ENCODE measurements at regions not wholly inside any gene's neighbourhood (a gene's known extent, or its start where the extent isn't known, plus 50 kb on each side); places are given as distances from the start of the nearest gene placed in this dataset.
"Not testable (repeated sequence)": the region's sequence is repeated elsewhere in the genome, so short reads cannot be mapped to it uniquely, and the experiment has no call there.

DNA sequence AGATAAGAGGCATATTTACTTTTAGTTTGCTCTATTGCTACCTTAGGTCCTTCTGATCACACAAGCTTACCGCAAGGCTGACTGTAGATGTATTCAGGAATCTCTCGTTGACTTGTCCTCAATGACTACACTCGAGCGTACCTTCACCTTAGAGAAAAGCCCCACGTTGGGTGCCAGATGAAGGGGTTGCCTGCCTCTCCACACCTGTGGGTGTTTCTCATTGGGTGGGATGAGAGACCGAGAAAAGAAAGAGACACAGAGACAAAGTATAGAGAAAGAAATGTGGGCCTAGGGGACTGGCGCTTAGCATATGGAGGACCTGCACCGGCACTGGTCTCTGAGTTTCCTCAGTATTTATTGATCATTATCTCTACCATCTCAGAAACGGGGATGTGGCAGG, 51.8 kb downstream of the ASCL4 start:
- no peak for DNase-seq (ENCODE audit: low read depth in 2 of 2)

DNA sequence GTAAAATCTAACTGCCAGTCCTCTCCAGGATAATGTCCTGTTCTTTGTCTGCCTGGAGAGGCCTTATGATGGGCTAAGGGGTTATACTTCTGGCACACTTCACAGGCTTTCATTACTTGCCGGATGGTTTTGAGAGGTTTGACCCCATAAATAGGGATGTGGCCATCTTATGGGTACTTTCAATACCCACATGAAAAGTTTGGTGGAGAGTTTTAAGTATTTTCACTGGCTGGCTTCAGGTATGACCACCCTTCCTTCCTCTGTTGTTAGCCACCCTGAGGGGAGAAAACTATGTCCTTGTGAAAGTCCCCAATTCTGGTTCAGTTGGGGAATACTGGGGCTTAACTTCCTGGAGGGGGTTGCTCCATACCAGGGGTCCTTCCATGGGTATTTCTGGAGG, 54.8 kb downstream of the ASCL4 start:
- DNase-seq (ENCODE audit: low read depth in 2 of 2): no peak

DNA sequence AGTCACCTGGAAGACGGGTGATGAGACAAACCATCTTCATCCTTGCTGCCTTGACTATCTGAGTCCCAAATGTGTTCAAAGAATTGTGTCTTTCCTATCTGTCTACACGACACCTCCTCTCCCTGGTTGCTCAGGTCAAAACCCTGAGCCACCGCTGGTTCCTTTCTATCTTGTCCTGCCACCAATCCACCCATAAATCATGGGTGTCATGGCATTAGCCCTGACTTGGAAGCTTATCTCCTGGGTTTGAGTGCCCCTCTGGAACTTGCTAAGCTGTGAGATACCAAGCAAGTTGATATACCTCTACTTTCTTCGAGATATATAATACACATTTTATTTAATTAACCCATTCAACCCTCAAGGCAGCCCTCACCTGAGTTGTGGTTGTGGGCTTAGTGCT, 57.9 kb downstream of the ASCL4 start:
- no peak for DNase-seq (ENCODE audit: low read depth in 2 of 2)

DNA sequence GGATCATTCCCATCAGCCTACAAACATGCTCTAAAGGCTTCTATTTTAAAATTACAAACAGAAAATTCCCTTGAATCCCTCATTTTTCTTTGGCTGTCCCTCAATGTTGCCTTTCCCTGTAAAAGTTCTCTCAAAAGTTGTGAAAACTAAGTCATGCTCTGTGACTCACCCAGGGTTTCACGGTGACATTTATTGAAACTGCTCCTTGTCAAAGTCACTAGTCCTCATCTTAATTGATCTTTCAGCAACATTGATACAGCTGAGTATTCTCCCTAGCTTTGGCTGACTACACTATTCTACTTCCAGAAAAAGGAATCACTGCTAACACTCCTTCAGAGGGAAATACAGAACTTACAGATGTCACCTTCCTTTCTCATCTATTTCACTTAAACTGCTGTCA, 65.7 kb downstream of the ASCL4 start:
- no peak for DNase-seq (ENCODE audit: low read depth in 2 of 2)

DNA sequence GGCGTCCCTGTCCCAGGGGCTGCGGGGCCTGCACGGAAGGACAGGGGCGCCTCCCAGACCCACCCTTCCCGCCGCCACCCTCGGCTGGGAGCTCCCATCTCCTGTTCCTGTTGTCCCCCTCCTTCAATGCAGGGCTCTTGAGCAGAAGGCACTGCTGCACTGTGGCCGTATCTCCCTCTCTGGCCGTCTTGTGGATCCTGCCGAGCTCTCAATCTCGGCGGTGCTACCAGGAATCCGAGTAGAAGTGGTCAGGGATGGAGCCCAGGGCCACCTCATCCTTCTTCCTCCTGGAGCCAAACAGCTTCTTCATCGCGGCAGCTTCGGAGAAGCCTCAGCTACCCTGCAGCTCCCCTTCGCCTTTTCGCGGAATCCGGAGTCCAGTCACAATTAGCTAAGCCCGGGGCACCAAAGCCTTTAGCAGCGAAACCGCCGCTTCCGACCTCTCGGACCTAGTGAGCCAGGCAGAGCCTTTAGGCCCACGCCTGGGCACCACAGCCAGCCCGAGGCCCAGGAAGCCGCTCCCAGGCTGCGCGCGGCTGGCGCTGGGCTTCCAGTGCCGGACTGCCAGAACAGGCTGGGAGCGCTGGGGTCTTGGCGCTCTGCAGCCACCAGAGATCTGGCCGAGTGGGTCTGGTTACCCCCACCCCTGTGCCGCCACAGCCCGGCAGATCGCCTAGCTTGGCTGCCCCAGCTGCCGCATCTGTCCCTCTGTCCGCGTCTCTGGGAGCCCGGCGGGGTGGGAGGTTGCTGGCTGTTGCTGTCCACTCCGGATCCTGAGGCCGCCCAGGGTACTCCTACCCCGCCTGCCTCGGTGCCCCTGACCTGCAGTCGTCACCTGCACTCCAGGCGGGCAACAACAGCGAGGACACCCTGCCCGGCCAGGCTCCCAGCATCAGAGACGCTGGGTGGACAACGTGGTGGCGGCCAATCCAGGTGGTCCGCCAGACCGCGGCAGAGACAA, 69.1 kb downstream of the ASCL4 start:
- no peak for DNase-seq (ENCODE audit: low read depth in 2 of 2)

DNA sequence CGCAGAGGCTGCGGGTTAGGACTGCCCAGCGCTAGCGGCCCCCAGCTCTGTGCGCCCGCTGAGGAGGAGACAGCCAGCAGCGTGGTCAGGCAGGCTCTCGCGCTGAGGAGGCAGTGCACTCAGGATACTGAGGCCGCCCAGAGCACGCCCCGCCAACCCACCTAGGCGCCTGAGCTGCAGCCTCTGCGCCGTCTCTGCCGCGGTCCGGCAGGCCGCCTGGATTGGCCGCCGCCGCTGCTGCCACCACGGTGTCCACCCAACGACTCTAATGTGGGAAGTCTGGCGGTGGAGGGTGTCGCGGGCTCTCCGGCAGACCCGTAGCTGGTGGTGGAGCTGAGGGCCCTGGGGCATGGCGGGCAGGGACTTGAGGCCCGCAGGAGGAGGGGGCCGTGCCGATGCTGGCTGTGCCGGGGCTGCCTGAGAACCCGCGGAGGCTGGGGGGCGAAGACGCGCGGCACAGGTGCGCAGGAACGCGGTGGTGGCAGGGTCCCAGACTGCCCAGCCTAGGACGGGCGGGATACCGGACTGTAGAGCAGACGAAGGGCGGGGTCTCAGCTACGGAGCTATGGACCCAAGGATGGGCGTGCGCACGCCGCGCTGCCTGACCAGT, 69.9 kb downstream of the ASCL4 start:
- no peak for DNase-seq (ENCODE audit: low read depth in 2 of 2)

DNA sequence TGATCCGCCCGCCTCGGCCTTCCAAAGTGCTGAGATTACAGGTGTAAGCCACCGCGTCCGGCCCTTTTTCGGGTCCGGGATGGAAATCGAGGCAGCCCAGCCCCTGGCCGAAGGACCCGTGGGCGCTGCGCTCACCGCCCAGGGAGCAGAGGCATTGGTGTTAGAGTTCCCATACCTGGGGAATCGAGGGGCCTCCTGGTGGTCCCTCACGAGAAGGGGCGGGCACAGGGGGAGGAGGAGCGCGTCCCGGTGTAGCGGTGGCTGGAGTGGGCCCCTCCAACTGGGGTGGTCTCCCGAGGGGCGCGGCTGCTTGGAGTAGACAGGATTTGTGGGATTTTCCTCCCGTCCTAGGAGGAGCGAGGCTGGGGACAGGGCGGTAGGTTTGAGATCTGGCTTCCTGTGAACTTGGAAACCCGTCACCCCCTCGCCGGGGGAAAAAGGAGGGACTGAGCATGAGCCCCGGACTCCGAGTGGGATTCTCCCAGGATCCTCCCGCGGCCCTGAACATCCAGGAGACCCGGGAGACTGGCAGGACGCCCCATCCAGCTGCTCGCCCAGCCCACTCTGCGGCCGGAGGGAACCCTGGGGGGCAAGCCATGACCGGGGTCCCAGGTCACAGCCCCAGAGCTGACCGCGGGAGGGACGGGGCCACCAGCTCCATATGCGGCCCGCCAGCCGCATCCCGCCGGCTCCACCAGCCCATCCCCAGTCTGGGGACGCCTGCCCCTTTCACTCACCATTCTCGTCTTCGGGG, 70.9 kb downstream of the ASCL4 start:
- DNase-seq (ENCODE audit: low read depth in 2 of 2): no peak

DNA sequence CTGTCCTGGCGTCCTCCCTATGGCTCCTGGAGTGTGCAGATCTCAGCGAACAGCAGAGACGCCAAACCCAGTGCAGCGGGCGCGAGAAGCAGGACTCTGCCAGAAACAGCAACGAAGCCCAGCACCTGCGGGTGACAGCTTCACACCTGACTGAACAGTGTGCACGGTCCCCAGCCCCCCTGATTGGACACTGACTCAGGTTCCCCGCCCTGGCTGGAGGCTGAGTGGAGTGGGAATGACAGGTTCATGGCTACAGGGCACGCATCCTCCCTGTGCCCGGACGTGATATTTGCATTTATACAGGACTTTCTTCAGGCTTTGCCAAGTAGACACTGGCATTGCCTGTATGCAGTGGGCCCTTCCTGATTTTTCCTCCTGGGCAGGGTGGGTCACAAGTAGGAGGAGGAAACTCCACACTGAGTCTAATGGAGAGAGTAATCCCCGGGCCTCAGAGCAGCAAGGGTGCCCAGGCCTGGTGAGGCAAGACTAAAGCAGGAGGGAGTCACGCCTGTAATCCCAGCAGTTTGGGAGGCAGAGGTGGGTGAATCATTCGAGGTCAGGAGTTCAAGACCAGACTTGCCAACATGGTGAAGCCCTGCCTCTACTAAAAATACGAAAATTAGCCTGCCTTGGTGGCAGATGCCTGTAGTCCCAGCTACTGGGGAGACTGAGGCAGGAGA, 71.6 kb downstream of the ASCL4 start:
- DNase-seq (ENCODE audit: low read depth in 2 of 2): no peak

DNA sequence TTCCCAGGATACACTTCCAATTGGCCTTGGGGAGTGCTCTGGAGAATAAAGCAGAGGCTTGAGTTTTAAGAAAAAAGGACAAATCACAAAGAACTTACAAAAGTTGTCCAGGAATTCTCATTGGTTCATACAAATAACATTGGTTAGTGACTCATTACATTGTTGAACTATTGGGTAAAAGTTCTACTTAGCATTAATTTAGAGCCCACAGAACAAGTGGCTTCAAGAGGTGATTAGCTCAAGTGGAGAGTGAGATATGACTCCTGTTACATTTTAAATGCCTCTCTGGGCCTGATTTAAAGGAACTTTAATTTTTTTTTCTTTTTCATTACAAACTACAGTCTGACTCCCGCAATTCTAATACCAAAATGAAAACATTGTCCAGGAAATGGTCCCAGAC, 72.9 kb downstream of the ASCL4 start:
- DNase-seq (ENCODE audit: low read depth in 2 of 2): no peak

DNA sequence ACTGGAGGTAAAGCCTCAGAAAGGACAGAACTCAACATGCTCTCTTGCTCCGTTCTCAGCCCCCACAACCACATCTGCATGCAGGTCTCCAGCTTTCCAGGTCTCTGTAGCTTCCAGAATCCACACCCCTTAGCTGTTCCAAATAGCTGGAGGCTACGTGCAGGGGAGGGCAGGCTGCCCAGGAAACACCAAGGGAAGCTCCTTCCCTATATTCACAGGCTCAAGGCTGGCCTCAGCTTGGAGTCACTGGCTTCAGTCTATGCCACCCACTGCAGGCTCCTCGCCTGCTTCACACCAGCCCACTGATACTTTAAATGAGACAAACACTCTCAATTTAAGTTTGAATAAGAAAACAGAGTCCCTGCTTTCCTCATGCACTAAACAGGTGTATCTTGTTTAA, 73.3 kb downstream of the ASCL4 start:
- DNase-seq (ENCODE audit: low read depth in 2 of 2): no peak

DNA sequence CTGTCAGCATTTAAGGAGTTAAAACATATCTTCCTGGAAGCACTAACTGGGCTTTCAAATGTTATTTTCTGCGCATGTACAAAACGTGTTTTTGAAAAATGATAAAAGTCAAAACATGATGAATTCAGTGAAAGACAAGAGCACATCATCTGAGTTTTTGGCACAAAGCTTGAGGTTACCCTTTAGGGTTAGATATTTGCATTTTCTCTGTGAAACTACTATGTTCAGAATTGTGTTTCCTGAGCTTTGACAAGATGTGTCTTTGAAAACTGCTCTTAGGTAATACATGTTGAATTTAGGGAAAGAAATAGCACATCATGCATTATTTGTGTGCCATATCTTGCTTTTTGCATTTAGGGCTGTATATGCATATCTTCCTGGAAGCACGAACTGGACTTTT, 79.0 kb downstream of the ASCL4 start:
- no peak for DNase-seq (ENCODE audit: low read depth in 2 of 2)

DNA sequence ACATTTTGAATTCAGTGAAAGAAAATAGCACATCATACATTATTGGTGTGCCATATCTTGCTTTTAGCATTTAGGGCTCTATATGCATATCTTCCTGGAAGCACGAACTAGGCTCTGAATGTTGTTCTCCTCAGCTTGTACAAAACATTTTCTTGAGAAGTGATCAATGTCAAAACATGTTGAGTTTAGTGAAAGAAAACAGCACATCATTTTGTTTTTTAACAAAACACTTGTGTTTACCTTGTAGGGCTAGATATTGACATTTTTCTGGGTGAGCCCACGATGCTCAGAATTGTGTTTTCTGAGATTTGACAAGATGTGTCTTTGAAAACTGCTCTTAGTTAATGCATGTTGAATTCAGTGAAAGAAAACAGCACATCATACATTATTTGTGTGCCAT, 81.0 kb downstream of the ASCL4 start:
- DNase-seq (ENCODE audit: low read depth in 2 of 2): no peak

DNA sequence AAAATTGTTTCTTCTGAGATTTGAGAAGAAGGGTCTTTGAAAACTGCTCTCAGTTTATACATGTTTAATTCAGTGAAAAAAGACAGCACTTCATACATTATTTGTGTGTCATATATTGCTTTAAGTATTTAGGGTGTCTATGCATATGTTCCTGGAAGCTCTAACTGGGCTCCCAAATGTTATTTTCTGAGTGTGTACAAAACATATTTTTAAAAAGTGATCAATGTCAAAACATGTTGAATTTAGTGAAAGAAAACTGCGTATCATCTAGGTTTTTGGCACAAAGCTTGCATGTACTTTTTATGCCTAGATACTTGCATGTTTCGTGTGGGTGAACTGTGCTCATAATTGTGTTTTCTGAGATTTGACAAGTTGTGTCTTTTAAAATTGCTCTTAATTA, 81.6 kb downstream of the ASCL4 start:
- DNase-seq (ENCODE audit: low read depth in 2 of 2): no peak

DNA sequence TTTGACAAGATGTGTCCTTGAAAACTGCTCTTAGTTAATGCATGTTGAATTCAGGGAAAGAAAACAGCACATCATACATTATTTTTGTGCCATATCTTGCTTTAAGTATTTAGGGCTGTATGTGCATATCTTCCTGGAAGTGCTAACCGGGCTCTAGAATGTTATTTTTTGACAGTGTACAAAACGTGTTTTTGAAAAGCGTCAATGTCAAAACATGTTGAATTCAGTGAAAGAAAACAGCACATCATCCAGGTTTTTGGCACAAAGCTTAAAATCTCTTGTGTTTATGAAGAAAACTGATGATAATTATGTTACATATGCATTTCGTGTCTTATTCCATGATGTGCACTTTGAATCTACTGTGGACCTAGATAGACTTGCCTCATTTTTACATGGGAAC, 82.7 kb downstream of the ASCL4 start:
- no peak for DNase-seq (ENCODE audit: low read depth in 2 of 2)

DNA sequence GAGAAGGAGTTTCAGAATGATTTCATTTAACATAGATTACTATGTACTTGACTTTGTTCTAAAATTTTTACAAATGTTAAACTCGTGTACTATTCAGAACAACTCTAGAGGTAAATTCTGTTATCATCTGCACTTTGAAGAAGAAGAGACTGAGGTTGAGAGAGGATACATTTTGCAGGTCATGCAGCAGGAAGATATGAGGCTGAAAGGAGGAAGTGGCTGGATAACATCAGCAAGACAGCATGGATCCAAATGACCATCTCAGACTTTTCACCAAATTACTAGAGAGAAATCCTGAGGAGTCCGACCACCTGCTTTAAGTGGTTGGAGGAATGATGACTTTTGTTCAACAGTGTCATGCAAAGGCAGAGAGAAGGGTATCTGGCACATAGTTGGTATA, 84.9 kb downstream of the ASCL4 start:
- DNase-seq (ENCODE audit: low read depth in 2 of 2): no peak

DNA sequence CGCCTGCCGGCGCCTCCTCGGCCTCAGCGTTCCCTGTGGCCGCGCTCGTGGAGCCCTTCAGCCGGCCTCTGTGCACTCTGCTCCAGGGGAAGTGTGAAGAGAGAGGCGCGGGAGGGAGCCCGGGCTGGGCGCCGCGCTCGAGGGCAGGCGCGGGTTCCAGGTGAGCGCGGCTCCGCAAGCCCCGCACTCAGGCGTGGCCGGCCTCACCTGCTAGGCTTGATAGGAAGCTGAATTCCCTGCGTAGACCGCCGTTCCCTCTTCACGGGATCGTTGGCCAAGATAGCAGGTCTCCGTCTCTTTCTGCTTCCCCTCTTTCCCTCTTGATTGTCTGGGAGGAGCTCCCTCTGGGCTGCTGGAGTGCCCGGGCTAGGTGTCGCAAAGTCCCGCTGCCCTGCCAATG, 89.7 kb downstream of the ASCL4 start:
- no peak for DNase-seq (ENCODE audit: low read depth in 2 of 2)

DNA sequence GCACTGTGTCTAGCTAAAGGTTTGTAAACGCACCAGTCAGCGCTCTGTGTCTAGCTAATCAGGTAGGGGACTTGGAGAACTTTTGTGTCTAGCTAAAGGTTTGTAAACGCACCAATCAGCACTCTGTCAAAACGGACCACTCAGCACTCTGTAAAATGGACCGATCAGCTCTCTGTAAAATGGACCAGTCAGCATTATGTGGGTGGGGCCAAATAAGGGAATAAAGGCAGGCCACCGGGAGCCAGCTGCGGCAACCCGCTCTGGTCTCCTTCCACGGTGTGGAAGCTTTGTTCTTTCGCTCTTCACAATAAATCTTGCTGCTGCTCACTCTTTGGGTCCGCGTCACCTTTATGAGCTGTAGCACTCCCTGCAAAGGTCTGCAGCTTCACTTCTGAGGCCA, 90.2 kb downstream of the ASCL4 start:
- not testable (repeated sequence) for DNase-seq (ENCODE audit: low read depth in 2 of 2)

DNA sequence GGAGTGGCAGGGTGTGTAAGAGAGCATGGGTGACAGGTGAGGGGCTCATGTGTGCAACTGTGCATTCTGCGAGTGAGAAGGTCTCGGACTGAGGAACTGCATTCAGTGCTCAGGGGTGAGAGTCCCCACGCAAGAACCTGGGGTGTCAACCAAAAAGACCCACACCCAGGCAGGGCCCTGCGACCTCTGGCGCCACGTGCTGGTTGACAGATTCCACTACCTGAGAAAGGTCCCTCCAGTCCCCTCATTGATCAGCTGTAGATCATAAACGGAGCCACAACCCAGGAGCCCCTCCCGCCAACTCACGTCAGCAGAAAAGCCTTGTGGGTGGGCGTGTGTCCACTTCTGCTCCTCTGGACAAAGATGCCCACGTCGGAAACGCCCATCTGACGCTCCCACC, 98.7 kb downstream of the ASCL4 start:
- DNase-seq (ENCODE audit: low read depth in 2 of 2): no peak

DNA sequence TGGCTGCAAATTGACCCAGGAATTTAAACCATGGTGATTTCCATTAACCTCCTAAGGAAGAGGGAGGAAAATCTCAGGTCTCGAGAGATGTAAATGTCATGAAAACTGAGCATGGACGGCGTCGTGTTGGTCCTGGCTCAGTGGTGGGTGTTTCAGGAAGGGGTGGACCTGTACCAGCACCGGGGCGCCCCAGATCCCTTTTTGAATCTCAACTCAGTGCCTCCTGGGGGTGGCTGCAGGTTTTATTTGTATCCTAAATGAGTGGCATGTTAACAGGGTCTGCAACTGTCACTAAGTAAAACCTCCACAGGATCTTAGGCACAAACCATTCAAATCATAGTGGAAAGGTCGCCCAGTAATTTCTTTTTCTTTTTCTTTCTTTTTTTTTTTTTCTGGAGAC, 101.3 kb downstream of the ASCL4 start:
- DNase-seq (ENCODE audit: low read depth in 2 of 2): no peak

DNA sequence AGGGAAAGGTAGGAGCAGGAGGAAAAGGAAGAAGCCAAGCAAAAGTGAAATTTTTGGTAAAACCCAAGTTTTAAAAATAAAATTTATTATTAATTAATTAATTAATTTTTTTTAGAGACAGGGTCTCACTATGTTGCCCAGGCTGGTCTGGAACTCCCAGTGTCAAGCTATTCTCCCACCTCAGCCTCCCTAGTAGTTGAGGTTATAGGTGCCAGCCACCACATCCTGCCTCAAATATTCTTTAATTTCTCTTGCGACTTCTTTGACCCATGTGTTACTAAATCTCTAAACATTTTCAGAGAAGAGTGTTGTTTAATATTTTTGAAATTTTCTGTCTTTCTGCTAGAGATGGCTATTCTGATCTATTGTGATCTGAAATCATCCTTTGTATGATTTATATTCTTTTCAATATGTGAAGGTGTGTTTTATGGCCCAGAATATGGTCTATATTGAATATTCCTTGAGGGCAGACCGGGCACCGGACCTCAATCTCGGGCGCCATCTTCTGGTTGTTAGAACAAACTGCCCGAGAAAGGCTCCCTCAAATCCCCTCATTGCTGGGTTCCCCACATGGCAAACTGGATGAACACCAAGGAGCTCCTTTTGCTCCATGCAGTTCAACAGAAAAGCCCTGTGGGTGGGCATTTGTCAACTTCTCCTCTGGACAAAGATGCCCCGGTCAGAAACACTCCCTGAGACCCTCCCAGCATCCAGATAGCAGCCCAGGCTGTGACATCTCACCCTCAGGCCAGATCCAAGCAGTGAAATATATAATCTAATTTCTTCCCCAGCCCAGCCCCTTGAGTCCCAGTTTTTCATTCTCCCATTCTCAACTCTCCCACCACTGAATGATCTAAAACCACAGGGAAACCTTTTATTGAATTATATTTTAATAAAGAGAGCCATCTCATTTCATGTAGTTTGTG, 110.5 kb downstream of the ASCL4 start:
- DNase-seq (ENCODE audit: low read depth in 2 of 2): peak; percentile 3 to 8

DNA sequence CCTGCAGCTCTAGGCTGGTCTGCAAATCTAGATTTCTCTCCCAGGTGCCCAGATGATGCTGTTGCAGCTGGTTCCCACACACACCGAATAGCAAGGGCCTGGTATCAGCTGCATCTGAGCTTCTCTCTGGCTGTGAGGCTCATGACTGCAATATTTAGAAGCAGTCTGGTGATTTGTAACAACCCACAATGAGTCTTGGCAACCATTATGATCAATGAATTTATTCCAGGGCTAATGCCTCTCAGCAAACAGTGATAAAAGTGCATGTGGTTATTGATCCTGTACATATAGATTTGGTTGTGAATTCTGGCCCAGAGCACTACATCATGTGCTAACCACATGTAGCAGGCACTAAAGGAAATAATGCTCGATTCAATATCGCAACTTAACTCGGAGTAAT, 114.3 kb downstream of the ASCL4 start:
- no peak for DNase-seq (ENCODE audit: low read depth in 2 of 2)

Measured in stimulated activated CD4-positive, alpha-beta T cell treated with anti-CD3 and anti-CD28 coated beads, Interleukin-1b, Interleukin-23, amount 100 ng/mL, for 4 hours (primary cell).